Lower lobe of right lung (tissue), 2 donors: ENCODE measurements at regions not wholly inside any gene's neighbourhood (a gene's known extent, or its start where the extent isn't known, plus 50 kb on each side); places are given as distances from the start of the nearest gene placed in this dataset.

Source experiments
- ATAC-seq, 2 donors: fragments of 200-7000 bp; cut with Tn5 transposase; one replicate each; pipeline ENCODE4 v1.9.1; 2020 to 2022; ENCODE audit warnings: mild to moderate bottlenecking in 2 of 2, moderate library complexity in 2 of 2
- DNase-seq: peaks from one replicate; pipeline ENCODE4 v3.0.0-alpha.2; 2020
- H3K27ac ChIP-seq: fragments of 200-600 bp; one replicate; pipeline ENCODE4 v1.8.0; 2022
- H3K27me3 ChIP-seq: fragments of 200-600 bp; one replicate; pipeline ENCODE4 v1.8.0; 2022; ENCODE audit warnings: low read depth
- H3K36me3 ChIP-seq: fragments of 200-600 bp; one replicate; pipeline ENCODE4 v1.8.0; 2022; ENCODE audit warnings: mild to moderate bottlenecking
- H3K4me1 ChIP-seq: fragments of 200-600 bp; one replicate; pipeline ENCODE4 v1.8.0; 2022
- H3K4me3 ChIP-seq: fragments of 200-600 bp; one replicate; pipeline ENCODE4 v1.8.0; 2022; ENCODE audit warnings: mild to moderate bottlenecking
- H3K9me3 ChIP-seq: fragments of 200-600 bp; one replicate; pipeline ENCODE4 v1.8.0; 2022
- CTCF ChIP-seq: fragments of 200-600 bp; IDR thresholded peaks from one replicate; pipeline ENCODE4 v1.8.0; 2022; ENCODE audit warnings: antibody characterized with exemption, mild to moderate bottlenecking
- intact Hi-C: fragments of 100-400 bp; cut with DNase I; formaldehyde crosslinking; loops from one replicate; pipeline ENCODE4 v1.11.0; 2022
- donor health status: DM: no; HTN: yes; CAD: no; lungs with severe emphysema.

- ATAC-seq (no peak), DNase-seq (no peak)
- H3K4me1 ChIP-seq: no peaks in the 10 kb centered on the region
- intact Hi-C loops: no loop called here
- H3K27ac ChIP-seq: no peak overlapping the region
- no peaks in the 10 kb centered on the region for H3K27me3 ChIP-seq
- TF ChIP-seq CTCF: no peak
- H3K9me3 ChIP-seq: no peaks in the 10 kb centered on the region
- H3K4me3 ChIP-seq: no peak overlapping the region
- H3K36me3 ChIP-seq: no peaks in the 10 kb centered on the region
These were observed 176.0 kb upstream of the KCND2 start for GRCh38 chr7:120097020-120097419.

- no peaks in the 10 kb centered on the region for H3K36me3 ChIP-seq
- TF ChIP-seq CTCF: no peak
- no peaks in the 10 kb centered on the region for H3K27me3 ChIP-seq
- H3K4me1 ChIP-seq: no peaks in the 10 kb centered on the region
- ATAC-seq (no peak), DNase-seq (no peak)
- intact Hi-C loops: no loop called here
- no peak overlapping the region for H3K27ac ChIP-seq
- H3K9me3 ChIP-seq: no peaks in the 10 kb centered on the region
- H3K4me3 ChIP-seq: no peak overlapping the region
These were observed 175.2 kb upstream of the KCND2 start for GRCh38 chr7:120097774-120098173.

- Histone ChIP-seq H3K9me3 (peaks cover 8% of the 10 kb centered on the region), H3K27ac (no peak overlapping the region), H3K27me3 (no peaks in the 10 kb centered on the region), H3K4me1 (no peaks in the 10 kb centered on the region), H3K4me3 (no peak overlapping the region), H3K36me3 (no peaks in the 10 kb centered on the region)
- ATAC-seq (no peak), DNase-seq (no peak)
- intact Hi-C loops: no loop called here
- no peak for TF ChIP-seq CTCF
These were observed 164.6 kb upstream of the KCND2 start for GRCh38 chr7:120108376-120108775.

GRCh38 chr7:120110169-120110568 lies 162.8 kb upstream of the KCND2 start:
- peaks cover 8% of the 10 kb centered on the region for H3K9me3 ChIP-seq
- intact Hi-C loops: no loop called here
- no peak for DNase-seq
- no peak overlapping the region for H3K27ac ChIP-seq
- H3K27me3 ChIP-seq: no peaks in the 10 kb centered on the region
- no peak for TF ChIP-seq CTCF
- no peak for ATAC-seq
- no peaks in the 10 kb centered on the region for H3K4me1 ChIP-seq
- no peaks in the 10 kb centered on the region for H3K36me3 ChIP-seq
- no peak overlapping the region for H3K4me3 ChIP-seq

GRCh38 chr7:120114626-120115025 lies 158.3 kb upstream of the KCND2 start:
- H3K27me3 ChIP-seq: no peaks in the 10 kb centered on the region
- peaks cover 8% of the 10 kb centered on the region for H3K9me3 ChIP-seq
- no peak for TF ChIP-seq CTCF
- no peaks in the 10 kb centered on the region for H3K4me1 ChIP-seq
- H3K4me3 ChIP-seq: no peak overlapping the region
- intact Hi-C loops: no loop called here
- DNase-seq (no peak), ATAC-seq (no peak)
- no peak overlapping the region for H3K27ac ChIP-seq
- no peaks in the 10 kb centered on the region for H3K36me3 ChIP-seq

- H3K27me3 ChIP-seq: no peaks in the 10 kb centered on the region
- H3K9me3 ChIP-seq: no peaks in the 10 kb centered on the region
- H3K4me1 ChIP-seq: no peaks in the 10 kb centered on the region
- no peak overlapping the region for H3K27ac ChIP-seq
- no peak overlapping the region for H3K4me3 ChIP-seq
- H3K36me3 ChIP-seq: no peaks in the 10 kb centered on the region
- intact Hi-C loops: no loop called here
- TF ChIP-seq CTCF: no peak
- ATAC-seq (no peak), DNase-seq (no peak)
These were observed 149.4 kb upstream of the KCND2 start for GRCh38 chr7:120123528-120123927.
